Esophagus squamous epithelium (tissue), 5 donors: ENCODE measurements at regions not wholly inside any gene's neighbourhood (a gene's known extent, or its start where the extent isn't known, plus 50 kb on each side); places are given as distances from the start of the nearest gene placed in this dataset.
"Not testable (repeated sequence)": the region's sequence is repeated elsewhere in the genome, so short reads cannot be mapped to it uniquely, and the experiment has no call there.

Source experiments
- DNase-seq: peaks from one replicate; lab custom pipeline; 2025; lab: John Stamatoyannopoulos, UW
- H3K27ac ChIP-seq, 4 donors: fragments of 200-600 bp; sonication (generic); one replicate each; pipeline ENCODE4 v1.5.1; 2016 to 2019; ENCODE audit warnings: mild to moderate bottlenecking in 1 of 4
- H3K27me3 ChIP-seq, 4 donors: fragments of 200-600 bp; sonication (generic); 1 replicate in 3 of 4; 2 replicates in 1 of 4; pipeline versions ENCODE4 v1.5.1 to v1.6.0; 2017 to 2021; ENCODE audit warnings: antibody characterized with exemption in 1 of 4
- H3K36me3 ChIP-seq, 3 donors: fragments of 200-600 bp; sonication (generic); one replicate each; pipeline ENCODE4 v1.5.1; 2016 to 2019
- H3K4me1 ChIP-seq, 3 donors: fragments of 200-600 bp; sonication (generic); one replicate each; pipeline ENCODE4 v1.5.1; 2017 to 2019
- H3K4me3 ChIP-seq, 4 donors: fragments of 200-600 bp; sonication (generic); 1 replicate in 3 of 4; 2 replicates in 1 of 4; pipeline ENCODE4 v1.5.1; 2016 to 2019; ENCODE audit warnings: mild to moderate bottlenecking in 2 of 4, moderate library complexity in 1 of 4
- H3K9me3 ChIP-seq, 3 donors: fragments of 200-600 bp; sonication (generic); one replicate each; pipeline ENCODE4 v1.5.1; 2016 to 2019
- POLR2A ChIP-seq, 4 donors: fragments of 450-650 bp; IDR thresholded peaks; one replicate each; pipeline ENCODE4 v1.6.1; 2017; ENCODE audit warnings: antibody characterized with exemption in 4 of 4, mild to moderate bottlenecking in 4 of 4, moderate library complexity in 3 of 4
- WGBS, 2 donors: methylation state at CpG; one replicate each; pipeline ENCODE4 v1.1.5; 2018; 5-methylcytosine and 5-hydroxymethylcytosine counted together
- intact Hi-C: fragments of 100-400 bp; cut with DNase I; formaldehyde crosslinking; loops from one replicate; pipeline ENCODE4 v1.15.0; 2022
- TF ChIP-seq, protein P1 (sequence below), 6 experiments: fragments of 450-650 bp in 4 of 6; fragments of 200-600 bp in 2 of 6; sonication (generic) in 2 of 6; IDR thresholded peaks; one replicate each; pipeline ENCODE4 v1.5.1; 2016 to 2019; ENCODE audit warnings: antibody characterized with exemption in 6 of 6, mild to moderate bottlenecking in 4 of 6, moderate library complexity in 4 of 6
- donor health status: DM: yes; HTN: yes; CAD: no.

DNA sequence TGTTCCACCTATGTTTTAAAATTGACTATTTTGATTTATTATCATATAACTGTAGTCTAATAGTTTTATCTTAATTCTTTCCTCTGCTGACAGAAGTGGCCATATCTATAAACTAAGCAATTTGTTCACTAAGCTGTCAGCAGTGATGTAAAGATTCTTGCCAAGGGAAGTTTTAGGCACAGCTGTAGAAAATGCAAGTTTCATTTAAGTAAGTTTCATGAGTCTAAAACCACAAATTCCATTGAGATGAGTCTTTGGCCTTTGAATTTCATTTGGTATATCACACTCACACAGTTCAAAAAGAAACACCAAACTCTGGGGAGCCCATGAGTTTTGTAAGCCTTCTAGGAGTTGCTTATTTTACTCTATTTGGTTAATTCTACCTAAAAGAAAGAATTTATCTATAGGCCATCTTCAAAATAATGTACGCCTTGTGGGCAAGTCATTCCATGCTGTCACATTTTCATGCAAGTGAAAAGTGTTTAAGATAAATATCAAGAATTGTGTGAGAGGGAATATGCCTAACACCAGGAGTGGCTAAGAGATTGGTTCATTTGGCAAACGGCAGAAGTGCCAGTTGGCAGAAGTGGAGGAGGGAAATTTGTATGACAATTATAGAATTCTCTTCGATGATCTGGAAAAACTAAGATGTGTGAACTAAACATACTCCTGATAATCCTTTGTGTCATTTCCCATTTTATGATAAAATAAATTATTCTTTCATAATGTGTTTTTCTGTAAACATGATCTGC lies 292.9 kb downstream of the ZIC4 start:
- no peaks in the 10 kb centered on the region for H3K27me3 ChIP-seq
- no peak for DNase-seq
- no peak overlapping the region for H3K4me3 ChIP-seq
- H3K27ac ChIP-seq: no peak overlapping the region
- intact Hi-C loops: no loop called here
- H3K9me3 ChIP-seq: peaks cover 0 to 10% (median 0%) of the 10 kb centered on the region in 3 donors
- no peaks in the 10 kb centered on the region for H3K4me1 ChIP-seq
- TF ChIP-seq, protein P1, sequence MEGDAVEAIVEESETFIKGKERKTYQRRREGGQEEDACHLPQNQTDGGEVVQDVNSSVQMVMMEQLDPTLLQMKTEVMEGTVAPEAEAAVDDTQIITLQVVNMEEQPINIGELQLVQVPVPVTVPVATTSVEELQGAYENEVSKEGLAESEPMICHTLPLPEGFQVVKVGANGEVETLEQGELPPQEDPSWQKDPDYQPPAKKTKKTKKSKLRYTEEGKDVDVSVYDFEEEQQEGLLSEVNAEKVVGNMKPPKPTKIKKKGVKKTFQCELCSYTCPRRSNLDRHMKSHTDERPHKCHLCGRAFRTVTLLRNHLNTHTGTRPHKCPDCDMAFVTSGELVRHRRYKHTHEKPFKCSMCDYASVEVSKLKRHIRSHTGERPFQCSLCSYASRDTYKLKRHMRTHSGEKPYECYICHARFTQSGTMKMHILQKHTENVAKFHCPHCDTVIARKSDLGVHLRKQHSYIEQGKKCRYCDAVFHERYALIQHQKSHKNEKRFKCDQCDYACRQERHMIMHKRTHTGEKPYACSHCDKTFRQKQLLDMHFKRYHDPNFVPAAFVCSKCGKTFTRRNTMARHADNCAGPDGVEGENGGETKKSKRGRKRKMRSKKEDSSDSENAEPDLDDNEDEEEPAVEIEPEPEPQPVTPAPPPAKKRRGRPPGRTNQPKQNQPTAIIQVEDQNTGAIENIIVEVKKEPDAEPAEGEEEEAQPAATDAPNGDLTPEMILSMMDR (IDR thresholded peaks at IDR 0.05): no peak
- TF ChIP-seq POLR2A (IDR thresholded peaks at IDR 0.05): no peak
- 74 to 80% methylated on average over 3 of the region's 3 CpGs for WGBS, 2 donors
- H3K36me3 ChIP-seq: no peaks in the 10 kb centered on the region

GRCh38 chr3:147099076-147099475 lies 307.3 kb downstream of the ZIC4 start:
- Histone ChIP-seq H3K4me1 (no peaks in the 10 kb centered on the region), H3K9me3 (no peaks in the 10 kb centered on the region), H3K4me3 (no peak overlapping the region), H3K36me3 (no peaks in the 10 kb centered on the region), H3K27me3 (no peaks in the 10 kb centered on the region), H3K27ac (no peak overlapping the region)
- WGBS, 2 donors: 90 to 92% methylated on average over 3 of the region's 3 CpGs
- intact Hi-C loops: no loop called here
- DNase-seq: no peak
- TF ChIP-seq, protein P1 (IDR thresholded peaks at IDR 0.05): no peak
- no peak for TF ChIP-seq POLR2A (IDR thresholded peaks at IDR 0.05)

GRCh38 chr3:147090461-147090860 lies 315.9 kb downstream of the ZIC4 start:
- intact Hi-C loops: no loop called here

DNA sequence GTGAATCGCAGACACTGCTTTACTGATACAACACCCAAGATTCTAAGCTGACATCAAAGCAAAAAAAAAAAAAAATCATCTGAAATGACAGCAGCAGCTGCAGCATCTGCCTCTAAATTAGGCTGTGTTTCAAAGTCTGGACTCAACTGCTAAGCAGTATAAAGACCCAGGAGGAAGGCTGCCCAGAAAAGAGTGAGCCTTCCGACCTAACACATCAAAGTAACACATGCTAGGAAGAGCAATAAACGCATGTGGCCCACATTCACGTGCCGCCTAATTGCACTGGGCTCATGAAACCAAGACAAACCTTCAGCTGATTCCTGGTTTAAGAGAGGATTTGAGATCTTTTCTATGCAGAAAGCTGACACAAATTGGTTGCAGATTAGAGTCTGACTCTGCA lies 317.1 kb downstream of the ZIC4 start:
- Histone ChIP-seq H3K27me3 (no peaks in the 10 kb centered on the region), H3K36me3 (no peaks in the 10 kb centered on the region), H3K4me1 (no peaks in the 10 kb centered on the region), H3K9me3 (no peaks in the 10 kb centered on the region), H3K27ac (no peak overlapping the region), H3K4me3 (no peak overlapping the region)
- TF ChIP-seq, protein P1 (IDR thresholded peaks at IDR 0.05): no peak
- TF ChIP-seq POLR2A (IDR thresholded peaks at IDR 0.05): no peak
- intact Hi-C loops: no loop called here
- WGBS, 2 donors: 62 to 64% methylated on average over 5 of the region's 5 CpGs
- DNase-seq: no peak

More at GRCh38 chr3:147090461-147090860, 315.9 kb downstream of the ZIC4 start:
- no peak overlapping the region for H3K4me3 ChIP-seq
- no peak overlapping the region for H3K27ac ChIP-seq
- no peak for TF ChIP-seq POLR2A (IDR thresholded peaks at IDR 0.05)
- TF ChIP-seq, protein P1 (IDR thresholded peaks at IDR 0.05): no peak
- 40 to 55% methylated on average over 2 of the region's 2 CpGs for WGBS, 2 donors
- H3K4me1 ChIP-seq: no peaks in the 10 kb centered on the region
- H3K9me3 ChIP-seq: no peaks in the 10 kb centered on the region
- H3K27me3 ChIP-seq: no peaks in the 10 kb centered on the region
- H3K36me3 ChIP-seq: no peaks in the 10 kb centered on the region
- DNase-seq: no peak

GRCh38 chr3:147059500-147059899 lies 346.8 kb downstream of the ZIC4 start:
- intact Hi-C loops: not testable (repeated sequence)

More at GRCh38 chr3:147059500-147059899, 346.8 kb downstream of the ZIC4 start:
- not testable (repeated sequence) for H3K27me3 ChIP-seq, H3K4me3 ChIP-seq, H3K4me1 ChIP-seq, DNase-seq, H3K36me3 ChIP-seq, H3K27ac ChIP-seq
- H3K9me3 ChIP-seq: peaks cover 0 to 12% (median 0%) of the 10 kb centered on the region in 3 donors
- 61 to 72% methylated on average over 5 to 6 of the region's 6 CpGs for WGBS, 2 donors
